ENCODE measurements at regions not wholly inside any gene's neighbourhood (a gene's known extent, or its start where the extent isn't known, plus 50 kb on each side); places are given as distances from the start of the nearest gene placed in this dataset.

DNA sequence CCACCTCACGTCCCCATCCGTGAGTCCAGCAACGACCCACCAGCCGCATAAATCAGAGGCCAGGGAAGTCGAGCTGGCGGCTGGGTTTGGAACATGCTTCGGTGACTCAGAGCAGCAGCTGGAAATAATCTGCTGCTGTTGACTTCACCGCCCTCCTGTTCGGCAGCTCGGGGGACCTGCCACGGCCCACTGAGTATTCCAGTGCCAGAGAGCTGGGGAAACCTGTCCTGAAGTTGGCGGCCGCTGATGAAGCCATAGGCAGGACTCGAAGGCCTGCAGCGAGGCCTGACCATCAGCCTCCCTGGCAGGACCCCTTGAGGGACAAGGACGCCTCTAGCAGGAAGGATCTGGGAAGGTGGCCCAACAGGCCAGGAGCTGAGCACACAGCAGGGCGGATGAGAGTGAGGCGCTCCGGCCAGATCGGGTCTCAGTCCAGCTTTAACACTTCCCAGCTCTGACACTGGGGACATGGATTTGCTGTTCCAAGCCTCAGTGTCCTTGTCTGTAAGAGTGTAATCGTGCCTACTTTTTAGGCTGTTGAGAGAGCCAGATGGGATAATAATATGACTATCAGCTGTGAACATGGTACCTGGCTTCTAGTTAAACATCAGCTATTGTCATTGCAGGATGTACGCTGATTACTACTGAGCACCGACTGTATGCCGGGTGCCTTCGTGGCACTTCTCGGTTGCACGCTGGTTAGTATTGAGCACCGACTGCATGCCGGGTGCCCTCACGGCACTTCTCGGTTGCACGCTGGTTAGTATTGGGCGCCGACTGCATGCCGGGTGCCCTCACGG lies 50.4 kb upstream of the CIBAR2 start:
- DNase-seq, result no peak

DNA sequence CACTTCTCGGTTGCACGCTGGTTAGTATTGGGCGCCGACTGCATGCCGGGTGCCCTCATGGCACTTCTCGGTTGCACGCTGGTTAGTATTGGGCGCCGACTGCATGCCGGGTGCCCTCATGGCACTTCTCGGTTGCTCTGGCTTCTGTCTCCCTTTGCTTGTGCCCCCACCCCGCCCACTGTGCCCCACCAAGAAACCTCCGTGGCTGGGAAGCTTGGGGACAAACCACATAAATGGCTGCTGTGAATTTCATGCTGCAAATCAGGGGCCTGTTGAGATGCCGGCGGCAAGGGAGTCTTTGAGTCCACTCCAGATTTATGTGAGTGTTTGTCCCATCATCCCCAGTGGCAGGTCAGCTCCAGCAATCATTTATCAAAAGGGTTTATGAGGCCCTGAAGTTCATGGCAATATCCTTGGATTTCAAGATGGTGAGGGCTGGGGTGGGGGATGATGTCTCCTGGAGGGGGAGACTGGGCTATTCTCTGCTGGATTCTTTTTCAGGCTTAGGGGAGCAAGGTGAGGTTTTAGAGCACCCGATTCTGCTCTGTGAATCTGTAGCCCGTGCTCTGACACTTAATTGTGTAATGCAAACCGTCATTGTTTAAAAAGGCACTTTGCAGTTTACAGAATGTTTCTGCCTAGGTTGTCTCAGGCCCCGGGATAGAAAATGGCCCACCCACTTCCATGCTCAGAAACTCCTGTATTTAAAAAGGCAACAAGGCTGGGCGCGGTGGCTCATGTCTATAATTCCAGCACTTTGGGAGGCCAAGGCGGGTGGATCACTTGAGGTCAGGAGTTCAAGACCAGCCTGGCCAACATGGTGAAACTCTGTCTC lies 51.2 kb upstream of the CIBAR2 start:
- DNase-seq, result no peak

DNA sequence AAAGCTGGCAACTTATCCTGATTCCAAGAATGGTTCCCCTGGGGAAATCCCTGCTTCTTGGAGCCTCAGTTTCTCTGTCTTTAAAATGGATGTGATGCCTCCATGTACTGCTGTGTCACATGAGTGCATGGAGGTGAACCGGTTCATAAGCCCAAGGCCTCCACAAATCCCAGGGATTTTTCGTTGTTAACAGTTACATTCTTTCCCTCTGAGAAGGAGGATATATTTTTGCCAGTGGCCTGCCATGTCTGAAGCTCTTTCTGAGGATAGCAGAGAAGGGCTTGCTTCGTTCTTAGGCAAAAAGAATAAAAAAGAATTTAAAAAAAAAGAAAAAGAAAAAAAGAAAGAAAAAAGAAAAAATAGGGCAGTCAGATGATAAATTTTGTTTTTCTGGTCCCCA lies 52.2 kb upstream of the CIBAR2 start:
- no peak for DNase-seq

DNA sequence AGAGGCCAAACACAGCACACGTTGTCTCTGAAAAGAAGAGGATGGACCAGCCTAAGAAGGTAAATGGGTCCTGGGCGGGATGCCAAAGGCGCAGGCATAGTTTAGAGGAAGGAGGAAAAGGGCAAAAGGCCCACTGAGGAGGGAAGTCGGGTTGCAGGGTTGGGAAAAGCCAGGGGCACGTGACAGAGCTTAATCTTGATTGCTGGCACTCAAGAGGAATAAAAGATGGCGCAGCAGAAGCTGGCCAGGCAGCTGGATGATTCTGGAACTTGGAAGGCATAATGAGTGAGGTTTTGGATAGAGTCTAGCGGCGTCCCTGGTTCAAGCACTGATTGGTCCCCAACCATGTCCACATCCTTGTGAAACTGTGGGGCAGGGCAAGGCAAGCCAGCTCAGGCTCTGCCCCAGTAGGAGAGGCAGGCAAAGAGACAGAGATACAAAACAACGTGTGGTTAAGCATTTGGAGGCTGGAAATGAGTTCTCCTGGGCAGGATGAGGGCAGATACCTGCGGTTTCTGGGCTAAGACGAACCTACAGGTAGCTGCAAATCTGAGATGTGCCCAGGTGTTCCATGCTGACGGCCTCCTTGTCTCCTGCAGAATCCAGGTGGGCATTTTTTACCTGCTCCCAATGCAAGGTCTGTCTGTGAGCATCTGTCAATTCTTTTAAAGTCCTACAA lies 52.7 kb upstream of the CIBAR2 start:
- DNase-seq, result no peak

DNA sequence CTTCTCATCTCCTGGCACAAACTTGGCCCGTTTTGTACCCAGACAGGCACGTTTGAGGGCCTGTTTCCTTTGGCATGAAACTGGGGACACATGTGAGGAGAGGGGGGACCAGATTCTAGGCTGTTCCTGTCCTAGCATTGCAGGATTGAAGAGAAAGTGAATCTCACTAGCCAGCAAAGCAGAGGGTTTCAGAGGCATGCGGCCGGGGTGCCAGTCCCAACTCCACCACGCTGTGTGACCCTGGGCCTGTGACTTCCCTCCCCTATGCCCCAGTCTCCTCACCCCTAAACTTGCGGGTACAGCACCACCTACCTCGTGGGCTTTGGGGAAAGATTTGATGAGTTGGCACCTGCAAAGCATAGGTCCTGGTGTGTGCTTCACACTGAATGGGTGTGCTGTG lies 53.5 kb upstream of the CIBAR2 start:
- no peak for DNase-seq

DNA sequence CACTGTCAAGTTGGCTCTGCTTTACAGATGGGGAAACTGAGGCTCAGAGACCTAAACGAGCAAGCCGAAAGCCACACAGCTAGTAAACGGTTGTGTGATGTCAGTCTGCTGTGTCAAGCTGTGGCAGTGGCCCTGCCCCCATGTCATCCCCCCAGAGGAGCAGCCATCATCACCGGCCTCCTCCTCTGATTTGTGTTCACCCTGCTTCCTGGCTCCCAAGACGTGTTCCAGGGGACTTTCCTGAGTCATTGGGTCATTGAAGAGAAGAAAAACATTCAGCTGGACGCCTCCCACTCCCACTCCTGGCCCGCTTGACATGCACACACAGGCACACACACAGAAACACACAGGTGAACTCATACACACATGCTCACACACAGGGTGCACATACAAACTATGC lies 54.0 kb upstream of the CIBAR2 start:
- DNase-seq, result no peak

DNA sequence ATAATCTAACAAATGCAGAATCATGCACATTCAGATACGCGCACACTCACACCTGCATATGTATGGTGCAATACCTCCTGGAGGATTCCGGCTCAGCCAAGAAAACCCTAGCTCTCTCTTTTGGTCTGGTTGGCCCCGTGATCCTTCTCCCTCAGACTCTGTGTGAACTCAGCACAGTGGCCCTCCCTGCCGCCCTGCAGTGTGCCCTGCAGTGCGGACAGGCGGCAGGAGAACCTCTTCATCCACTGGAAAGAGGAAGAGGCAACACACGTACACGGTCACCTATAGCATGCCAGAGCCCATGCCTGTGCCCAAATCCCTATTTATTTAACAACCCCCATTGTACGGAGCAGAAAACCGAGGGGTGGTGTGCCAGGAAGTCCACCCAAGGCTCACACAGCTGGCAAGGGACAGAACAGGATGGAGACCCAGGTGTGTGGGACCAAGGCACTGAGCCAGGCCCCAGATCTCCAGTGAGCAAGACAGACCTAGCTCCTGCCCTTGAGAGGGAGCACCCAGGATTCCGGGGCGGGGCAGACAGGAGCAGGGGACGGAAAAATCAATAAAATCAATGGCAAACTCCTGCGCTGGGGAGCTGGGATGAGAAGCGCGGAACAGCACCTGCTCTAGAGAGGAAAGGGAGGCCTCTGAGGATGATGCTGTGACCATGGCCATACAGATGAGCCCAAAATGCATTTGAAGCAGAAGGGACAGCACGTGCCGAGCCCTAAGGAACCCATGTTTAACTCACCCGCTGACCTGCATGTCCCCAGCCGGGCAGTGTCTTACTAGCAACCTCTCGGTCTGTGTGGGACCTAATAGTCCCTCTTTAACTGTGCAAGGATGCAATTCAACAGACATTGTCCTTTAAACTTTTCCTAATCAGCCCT lies 54.7 kb upstream of the CIBAR2 start:
- DNase-seq, result no peak

DNA sequence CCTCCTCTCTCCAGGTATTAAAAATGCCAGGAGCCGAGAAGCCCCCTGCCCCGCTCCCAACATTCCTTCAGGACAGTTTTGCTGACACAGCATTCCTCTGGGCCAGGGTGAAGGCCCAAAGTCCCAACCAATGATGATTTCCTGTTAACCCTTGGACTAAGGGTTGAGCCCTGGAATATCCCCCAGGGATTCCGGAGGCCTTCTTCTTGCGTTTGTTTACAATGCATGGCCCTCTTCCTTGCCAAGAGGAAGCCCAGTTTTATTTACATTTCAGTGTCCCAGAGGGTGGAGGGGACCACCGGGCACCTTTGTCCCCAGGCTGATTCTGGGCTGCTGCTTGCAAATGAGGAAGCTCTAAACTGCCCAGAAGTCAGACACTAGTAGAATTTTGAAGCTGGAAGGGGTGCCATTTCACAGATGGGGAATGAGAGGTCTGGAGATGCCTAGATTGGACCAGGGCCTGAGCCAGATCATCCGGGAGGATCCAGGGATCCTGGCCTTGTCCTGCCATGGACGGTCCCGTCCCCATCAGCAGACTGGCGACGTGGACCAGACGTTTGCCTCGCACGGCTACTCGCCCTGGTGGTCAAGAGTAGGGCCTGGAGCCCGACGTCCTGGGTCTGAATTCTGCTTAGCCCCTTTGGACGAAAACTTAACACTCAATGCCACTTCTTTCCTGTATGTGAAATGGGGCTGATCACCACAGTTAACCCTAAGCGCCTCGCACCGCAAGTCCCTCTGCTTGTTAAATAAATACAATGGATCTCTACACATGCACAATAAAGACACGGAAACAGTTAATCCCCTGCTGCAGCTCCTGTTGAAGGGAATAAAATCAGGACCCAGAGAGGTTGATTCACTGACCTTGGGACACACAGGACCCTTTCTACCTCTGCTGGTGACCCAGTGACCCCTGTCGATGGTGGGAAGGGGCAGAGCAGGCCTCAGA lies 55.6 kb upstream of the CIBAR2 start:
- no peak for DNase-seq

DNA sequence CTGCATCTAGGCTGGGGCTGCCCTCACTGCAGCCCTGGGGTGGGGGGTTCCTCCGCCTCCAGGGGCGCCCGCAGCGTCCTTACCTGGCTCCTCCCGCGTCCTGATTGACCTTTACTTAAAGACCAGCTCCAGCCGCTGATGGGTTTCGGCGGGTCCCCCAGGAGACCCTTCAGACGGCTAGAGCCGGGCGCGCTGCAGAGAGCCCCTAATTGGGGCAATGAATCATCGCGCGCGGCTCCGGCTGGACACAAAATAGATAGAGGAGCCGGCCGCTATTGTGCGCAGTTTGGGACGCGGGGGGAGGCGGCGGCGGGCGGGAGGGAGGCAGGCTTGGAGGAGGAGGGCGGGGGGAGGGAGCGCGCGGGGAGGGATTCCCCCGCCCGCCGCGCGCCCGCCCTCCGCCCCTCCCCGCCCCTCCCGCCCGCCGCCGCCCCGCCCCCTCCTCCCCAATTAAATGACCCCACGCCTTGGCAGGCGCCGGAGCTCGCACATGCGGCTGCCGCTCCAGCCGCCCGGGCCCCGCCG lies 56.5 kb upstream of the CIBAR2 start:
- no peak for DNase-seq

DNA sequence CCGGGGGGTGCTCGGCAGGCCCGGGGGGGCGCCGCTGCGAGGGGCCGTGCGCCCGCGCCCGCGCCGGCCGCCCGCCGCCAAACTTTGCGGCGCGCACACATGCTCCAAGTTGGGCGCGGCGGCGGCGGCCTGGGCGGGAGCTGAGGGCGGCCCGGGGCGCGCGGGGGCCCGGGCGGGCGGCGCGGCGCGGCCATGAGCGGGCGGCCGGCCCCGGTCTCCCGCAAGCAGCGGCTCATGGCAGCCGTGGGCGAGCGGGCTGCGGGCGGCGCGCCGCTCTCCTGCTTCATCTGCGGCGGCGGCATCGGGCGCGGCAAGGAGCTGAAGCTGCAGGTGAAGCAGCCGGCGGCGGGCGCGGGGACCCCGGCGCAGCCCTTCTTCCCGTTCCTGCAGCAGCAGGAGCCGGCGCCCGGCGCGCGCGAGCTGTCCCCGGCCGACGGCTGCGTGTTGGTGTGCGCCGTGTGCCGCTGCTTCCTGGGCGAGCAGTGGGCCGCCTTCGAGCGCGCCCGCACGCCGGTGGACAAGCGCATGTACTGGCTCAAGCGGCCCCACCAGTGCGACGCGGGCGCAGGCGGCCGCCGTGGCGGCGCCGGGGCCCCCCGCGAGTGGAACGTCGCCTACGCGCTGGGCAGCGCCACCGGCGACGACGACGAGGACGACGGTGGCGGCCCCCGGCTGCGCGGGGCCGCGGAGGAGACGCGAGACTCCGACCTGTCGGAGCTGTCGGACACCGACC lies 57.2 kb upstream of the CIBAR2 start:
- DNase-seq, result no peak

DNA sequence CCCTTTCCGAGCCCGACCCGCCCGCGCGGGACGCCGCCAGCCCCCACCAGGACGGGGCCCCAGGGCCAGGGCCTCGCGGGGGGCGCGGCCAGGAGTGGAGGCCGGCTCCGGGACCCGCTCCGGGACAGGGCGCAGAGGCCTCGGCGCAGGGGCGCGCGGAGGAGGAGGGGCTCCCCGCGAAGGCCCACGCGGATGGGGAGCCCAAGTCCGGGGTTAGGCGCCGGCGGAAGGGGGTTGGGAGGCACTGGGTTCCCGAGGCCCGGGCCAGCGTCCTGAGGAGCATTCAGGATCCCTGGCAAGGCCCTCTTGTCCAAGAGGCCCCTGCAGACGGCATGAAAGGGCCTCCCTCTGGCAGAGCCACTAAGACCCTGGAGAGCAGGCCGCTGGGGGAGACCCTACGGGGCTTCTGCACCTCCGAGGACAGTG lies 57.8 kb upstream of the CIBAR2 start:
- no peak for DNase-seq

DNA sequence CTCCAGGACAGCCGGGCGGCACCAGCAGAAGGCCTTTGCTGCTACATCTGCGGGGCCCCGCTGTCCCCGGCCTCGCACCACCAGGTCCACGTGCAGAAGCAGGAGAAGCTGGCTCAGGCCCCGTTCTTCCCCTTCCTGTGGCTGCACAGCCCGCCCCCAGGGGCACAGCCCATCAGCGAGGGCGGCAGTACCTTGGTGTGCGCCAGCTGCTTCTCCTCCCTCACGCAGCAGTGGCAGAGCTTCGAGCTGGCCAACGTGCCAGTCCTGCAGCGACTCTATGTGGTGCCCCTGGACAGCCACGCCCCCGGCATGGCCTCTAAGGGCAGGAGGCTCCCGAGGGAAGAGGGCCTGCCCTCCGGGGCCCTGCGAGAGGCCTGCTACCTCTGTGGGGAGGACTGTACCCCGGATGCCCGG lies 58.3 kb upstream of the CIBAR2 start:
- DNase-seq, result no peak

DNA sequence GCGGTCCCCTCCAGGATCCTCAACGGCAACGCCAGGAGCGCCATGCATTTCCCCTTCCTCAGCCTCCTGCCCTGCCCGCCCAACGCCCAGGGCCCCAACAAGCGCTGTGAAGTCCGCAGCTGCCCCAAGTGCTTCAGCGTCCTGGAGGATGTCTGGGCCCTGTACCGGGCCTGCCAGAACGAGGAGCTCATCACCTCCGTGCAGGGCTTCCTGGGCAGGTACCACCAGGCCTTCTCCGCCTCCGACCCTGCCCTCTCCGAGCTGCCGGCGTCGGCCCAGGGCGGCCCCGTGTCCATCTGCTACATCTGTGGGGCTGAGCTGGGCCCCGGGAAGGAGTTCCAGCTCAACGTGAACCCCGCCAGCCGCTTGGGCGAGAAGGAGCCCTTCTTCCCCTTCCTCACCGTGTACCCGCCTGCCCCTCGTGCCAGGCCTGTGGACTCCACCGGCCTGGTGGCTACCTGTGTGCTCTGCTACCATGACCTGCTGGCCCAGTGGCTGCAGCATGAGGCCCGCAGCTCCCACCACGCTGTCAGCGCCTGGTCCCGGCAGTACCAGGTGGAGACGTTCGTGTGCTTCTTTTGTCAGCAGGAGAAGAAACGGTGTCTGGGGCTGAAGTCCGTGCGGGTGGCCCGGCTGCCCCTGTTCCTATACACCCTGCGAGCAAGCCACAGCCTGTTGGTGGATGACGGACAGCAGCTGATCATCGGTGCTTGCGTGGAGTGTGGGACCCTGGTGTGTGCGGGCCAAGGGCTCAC lies 58.9 kb upstream of the CIBAR2 start:
- DNase-seq, result no peak

DNA sequence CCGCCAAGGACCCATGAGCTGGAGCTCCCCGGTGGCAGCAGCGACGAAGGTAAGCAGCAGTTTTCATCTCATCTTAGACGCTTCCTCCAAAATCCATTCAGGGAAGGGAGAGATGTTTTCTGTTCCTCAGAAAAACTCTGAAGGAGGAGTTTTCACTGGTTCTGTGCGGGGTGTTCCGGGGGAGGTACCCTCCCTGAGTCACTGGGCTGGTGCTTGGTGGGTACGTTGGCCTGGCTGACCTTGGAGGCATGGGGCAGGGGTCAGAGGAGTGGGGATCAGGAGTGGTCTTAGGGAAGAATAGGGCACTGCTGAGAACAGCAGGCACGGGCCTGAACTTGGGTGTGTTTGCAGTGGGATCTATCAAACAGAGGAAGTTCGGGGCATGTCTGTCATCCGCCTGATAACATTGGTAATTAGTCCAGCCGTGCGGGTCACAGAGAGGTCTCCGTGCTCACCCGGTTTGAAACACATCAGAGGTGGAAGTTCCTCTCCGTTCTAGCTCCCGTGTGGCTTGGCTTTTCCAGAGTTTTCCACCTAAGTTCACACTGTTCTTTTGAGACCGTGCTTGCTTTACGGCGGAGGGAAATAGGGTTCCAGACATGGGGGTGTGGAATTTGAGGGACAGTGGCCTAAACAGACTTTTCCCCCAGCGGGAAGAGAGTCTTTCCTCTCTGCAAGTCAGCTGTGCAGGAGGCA lies 59.6 kb upstream of the CIBAR2 start:
- DNase-seq, result no peak

DNA sequence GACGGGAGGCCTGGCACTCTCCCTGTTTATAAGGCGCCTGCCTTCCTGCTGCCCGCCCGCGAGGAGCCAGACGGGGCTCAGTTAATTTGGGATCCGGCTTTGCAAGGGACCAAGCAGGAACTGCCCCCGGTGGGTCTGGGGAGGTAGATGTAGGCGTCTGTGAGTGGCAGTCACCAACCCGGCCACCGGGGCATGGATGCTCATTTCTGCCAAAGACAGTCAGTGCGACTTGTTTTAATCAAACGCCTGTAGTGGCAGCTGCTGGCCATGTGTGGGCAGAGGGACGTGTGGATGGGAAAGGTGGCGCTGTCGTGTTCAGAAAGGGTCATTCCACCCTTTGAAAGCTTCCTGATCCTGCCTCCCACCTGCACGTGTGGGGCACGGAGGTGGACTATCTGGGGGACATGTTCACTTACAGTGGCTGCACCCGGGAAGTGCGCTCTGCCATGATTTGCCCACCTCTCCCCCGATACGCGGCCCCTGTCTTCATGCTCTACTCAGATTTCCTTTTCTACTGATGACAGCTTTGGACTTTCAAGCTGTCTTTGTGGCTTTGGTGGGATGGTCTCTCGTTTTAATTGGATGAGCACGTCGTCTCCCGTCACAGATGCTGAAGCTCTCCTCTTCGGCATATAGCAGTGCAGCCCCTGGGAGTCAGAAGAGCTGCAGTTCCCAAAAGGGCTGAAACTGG lies 60.3 kb upstream of the CIBAR2 start:
- no peak for DNase-seq

DNA sequence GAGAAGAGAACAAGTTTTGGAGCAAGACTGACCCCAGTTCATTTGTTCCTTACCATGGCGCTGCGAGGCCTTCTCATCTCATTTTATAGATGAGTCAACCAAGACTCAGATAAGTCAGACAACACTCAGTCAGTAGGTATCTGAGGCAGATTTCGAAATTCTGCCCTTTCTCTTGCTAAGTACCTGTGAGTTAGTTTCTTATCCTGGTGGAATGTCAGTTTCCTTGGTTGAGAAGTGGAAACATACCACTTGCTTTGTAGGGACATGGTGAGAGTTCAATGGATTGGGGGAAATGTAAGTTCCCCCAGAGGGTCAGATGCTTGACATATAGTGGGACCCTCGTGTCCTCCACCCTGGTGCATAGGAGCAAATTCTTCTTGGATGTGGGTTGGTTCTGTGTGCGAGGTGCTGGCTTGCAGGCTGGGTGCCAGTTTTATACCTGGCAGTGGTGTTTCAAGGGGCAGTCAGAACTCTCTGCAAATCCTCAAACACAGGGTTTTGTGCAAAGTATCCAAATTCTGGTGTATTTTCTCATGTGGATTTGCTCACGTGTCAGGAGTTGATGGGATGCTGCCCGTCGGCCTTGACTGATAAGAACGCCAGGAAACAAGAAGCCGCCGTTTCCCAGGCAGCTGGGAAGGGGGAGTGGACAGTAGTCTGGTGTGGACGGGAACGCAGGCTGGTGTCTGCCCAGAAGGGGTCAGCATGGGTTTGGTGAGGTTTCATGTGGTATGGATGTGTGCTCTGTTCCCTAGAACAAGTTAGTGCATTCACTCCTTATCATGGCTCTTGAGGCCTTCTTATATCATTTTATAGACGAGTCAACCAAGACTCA lies 61.1 kb upstream of the CIBAR2 start:
- no peak for DNase-seq

DNA sequence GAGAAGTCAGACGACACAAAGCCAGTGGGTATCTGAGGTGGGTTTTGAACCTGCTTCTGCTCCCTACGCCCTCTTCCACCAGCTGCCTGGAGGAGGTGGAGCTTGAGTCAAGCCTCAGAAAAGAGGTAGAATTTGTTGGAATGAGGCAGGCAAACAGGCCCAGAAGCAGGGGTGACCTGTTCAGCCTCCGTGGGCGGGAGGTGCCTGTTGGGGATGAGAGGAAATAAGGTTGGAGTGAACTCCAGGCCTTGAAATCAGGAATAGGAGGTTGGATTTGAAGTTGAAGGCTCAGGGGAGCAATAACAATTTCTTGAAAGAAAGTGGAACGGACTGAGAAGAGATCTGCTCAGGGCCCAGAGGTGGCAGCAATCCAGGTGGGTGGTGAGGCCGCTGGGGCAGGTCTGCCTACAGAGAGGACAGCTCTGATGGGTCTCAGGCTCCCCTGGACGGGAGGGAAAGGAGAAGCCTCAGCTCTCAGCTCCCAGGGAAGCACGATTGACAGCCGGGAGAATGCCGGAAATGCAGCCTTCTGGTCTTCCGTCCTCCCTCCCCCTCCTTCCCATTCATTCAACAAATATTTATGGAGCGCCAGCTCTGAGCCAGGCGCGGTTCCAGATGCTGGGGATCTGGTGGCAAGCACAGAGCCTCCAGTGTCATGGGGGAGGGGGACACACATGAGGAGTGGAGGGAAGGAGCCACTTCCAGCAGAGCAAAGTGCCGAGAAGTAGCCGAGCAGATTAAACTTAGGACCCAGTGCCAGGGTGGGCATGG lies 61.9 kb upstream of the CIBAR2 start:
- no peak for DNase-seq
